Right lobe of liver (tissue), 6 donors: ENCODE measurements at regions not wholly inside any gene's neighbourhood (a gene's known extent, or its start where the extent isn't known, plus 50 kb on each side); places are given as distances from the start of the nearest gene placed in this dataset.
"Not testable (repeated sequence)": the region's sequence is repeated elsewhere in the genome, so short reads cannot be mapped to it uniquely, and the experiment has no call there.

Source experiments
- ATAC-seq, 4 donors: fragments of 200-7000 bp; cut with Tn5 transposase; one replicate each; pipeline ENCODE4 v1.9.1; 2020; ENCODE audit warnings: mild to moderate bottlenecking in 4 of 4, moderate library complexity in 4 of 4
- DNase-seq, 3 donors: peaks; one replicate each; pipeline ENCODE4 v3.0.0-alpha.2; 2020
- H3K27ac ChIP-seq, 3 donors: fragments of 200-600 bp; one replicate each; pipeline ENCODE4 v1.8.0; 2022
- H3K27me3 ChIP-seq, 2 donors: fragments of 200-600 bp; one replicate each; pipeline ENCODE4 v1.8.0; 2022
- H3K36me3 ChIP-seq, 4 donors: fragments of 200-600 bp; sonication (generic) in 1 of 4; one replicate each; pipeline versions ENCODE4 v1.5.1 to v1.8.0; 2017 to 2022; ENCODE audit warnings: control low read depth in 1 of 4
- H3K4me1 ChIP-seq, 4 donors: fragments of 200-600 bp; sonication (generic) in 1 of 4; one replicate each; pipeline versions ENCODE4 v1.5.1 to v1.8.0; 2017 to 2022; ENCODE audit warnings: control low read depth in 1 of 4
- H3K4me3 ChIP-seq, 3 donors: fragments of 200-600 bp; one replicate each; pipeline ENCODE4 v1.8.0; 2022
- H3K9me3 ChIP-seq, 4 donors: fragments of 200-600 bp; sonication (generic) in 1 of 4; one replicate each; pipeline versions ENCODE4 v1.5.1 to v1.8.0; 2017 to 2022; ENCODE audit warnings: control low read depth in 1 of 4
- CTCF ChIP-seq, 4 donors: fragments of 200-600 bp in 3 of 4; fragments of 450-650 bp in 1 of 4; IDR thresholded peaks; one replicate each; pipeline versions ENCODE4 v1.5.1 to v1.8.0; 2016 to 2022; ENCODE audit warnings: antibody characterized with exemption in 4 of 4, mild to moderate bottlenecking in 2 of 4
- POLR2A ChIP-seq: fragments of 450-650 bp; IDR thresholded peaks from one replicate; pipeline ENCODE4 v1.6.1; 2017; ENCODE audit warnings: antibody characterized with exemption, mild to moderate bottlenecking
- WGBS: methylation state at CpG from one replicate; pipeline ENCODE4 v1.1.6; 2018; ENCODE audit warnings: low coverage, low lambda C conversion rate; ENCODE audit not compliant: insufficient coverage; ENCODE audit errors: missing lambda C conversion rate; 5-methylcytosine and 5-hydroxymethylcytosine counted together
- intact Hi-C, 2 donors: fragments of 100-400 bp; cut with DNase I; formaldehyde crosslinking; loops; one replicate each; pipeline versions ENCODE4 v1.11.2 to v1.14.1; 2022
- donor health status: DM: no; HTN: yes; CAD: no.
- donor health status: DM: no; HTN: no; CAD: no.
- donor health status: DM: no; HTN: no; CAD: no.
- donor health status: DM: no; HTN: yes; CAD: no.
- donor health status: DM: no; HTN: yes; CAD: no.

- intact Hi-C loops, result no loop called here
- ATAC-seq, result no peak
- H3K4me3 ChIP-seq, result no peak overlapping the region
- H3K9me3 ChIP-seq, result no peaks in the 10 kb centered on the region
- H3K36me3 ChIP-seq, result no peaks in the 10 kb centered on the region
- H3K27me3 ChIP-seq, result no peaks in the 10 kb centered on the region
- no peak overlapping the region for H3K27ac ChIP-seq
- no peak for DNase-seq
- H3K4me1 ChIP-seq, result no peaks in the 10 kb centered on the region
- TF ChIP-seq CTCF (IDR thresholded peaks at IDR 0.05) (no peak), POLR2A (no peak)
Observed at GRCh38 chr5:162274679-162275078, 207.1 kb downstream of the GABRG2 start.

- WGBS, result 48% methylated on average over 4 of the region's 4 CpGs
- not testable (repeated sequence) for H3K4me1 ChIP-seq
Observed at GRCh38 chr5:162275387-162275786, 207.8 kb downstream of the GABRG2 start.

GRCh38 chr5:162282191-162282590, 214.6 kb downstream of the GABRG2 start:
- no peak for ATAC-seq
- no peak for TF ChIP-seq CTCF (IDR thresholded peaks at IDR 0.05)
- no peak for TF ChIP-seq POLR2A
- intact Hi-C loops, result no loop called here
- DNase-seq, result no peak
- Histone ChIP-seq H3K27ac (no peak overlapping the region), H3K36me3 (no peaks in the 10 kb centered on the region), H3K9me3 (no peaks in the 10 kb centered on the region), H3K4me1 (no peaks in the 10 kb centered on the region), H3K27me3 (no peaks in the 10 kb centered on the region), H3K4me3 (no peak overlapping the region)
- WGBS, result 44% methylated on average over 1 of the region's 1 CpG

More at GRCh38 chr5:162275387-162275786, 207.8 kb downstream of the GABRG2 start:
- ATAC-seq, intact Hi-C loops, H3K9me3 ChIP-seq, H3K27me3 ChIP-seq, H3K4me3 ChIP-seq, H3K27ac ChIP-seq, DNase-seq, H3K36me3 ChIP-seq: not testable (repeated sequence)

- H3K36me3 ChIP-seq, result no peaks in the 10 kb centered on the region
- no peaks in the 10 kb centered on the region for H3K9me3 ChIP-seq
- no peak overlapping the region for H3K4me3 ChIP-seq
- H3K27me3 ChIP-seq, result no peaks in the 10 kb centered on the region
- ATAC-seq (no peak), DNase-seq (no peak)
- 9% methylated on average over 1 of the region's 1 CpG for WGBS
- TF ChIP-seq POLR2A (no peak), CTCF (IDR thresholded peaks at IDR 0.05) (no peak)
- intact Hi-C loops, result no loop called here
- H3K4me1 ChIP-seq, result no peaks in the 10 kb centered on the region
- no peak overlapping the region for H3K27ac ChIP-seq
Observed at GRCh38 chr5:162283609-162284008, 216.0 kb downstream of the GABRG2 start.

- no peak overlapping the region for H3K27ac ChIP-seq
Observed at GRCh38 chr5:162288647-162289296, 221.2 kb downstream of the GABRG2 start.

More at GRCh38 chr5:162288647-162289296, 221.2 kb downstream of the GABRG2 start:
- Histone ChIP-seq H3K4me1 (no peaks in the 10 kb centered on the region), H3K36me3 (no peaks in the 10 kb centered on the region), H3K9me3 (no peaks in the 10 kb centered on the region), H3K27me3 (no peaks in the 10 kb centered on the region), H3K4me3 (no peak overlapping the region)
- 23% methylated on average over 4 of the region's 4 CpGs for WGBS
- DNase-seq, result no peak
- TF ChIP-seq POLR2A, result no peak
- TF ChIP-seq CTCF (IDR thresholded peaks at IDR 0.05), result no peak
- intact Hi-C loops, result no loop called here
- no peak for ATAC-seq
